Thyroid gland (tissue), 4 donors: ENCODE measurements at regions not wholly inside any gene's neighbourhood (a gene's known extent, or its start where the extent isn't known, plus 50 kb on each side); places are given as distances from the start of the nearest gene placed in this dataset. TPM values are rescaled to one million over a fixed set of nuclear protein-coding genes. Genes with fewer than 3 reads are reported as not detected.

Experiments
- DNase-seq, 2 donors: peaks; one replicate each; pipeline ENCODE4 v3.0.0-alpha.2; 2019
- H3K27ac ChIP-seq, 3 donors: fragments of 200-600 bp; sonication (generic); 1 replicate in 2 of 3; 2 replicates in 1 of 3; pipeline ENCODE4 v1.5.1; 2016 to 2019; ENCODE audit warnings: mild to moderate bottlenecking in 1 of 3, moderate library complexity in 1 of 3
- H3K27me3 ChIP-seq: fragments of 200-600 bp; sonication (generic); one replicate; pipeline ENCODE4 v1.5.1; 2019
- H3K36me3 ChIP-seq, 2 donors: fragments of 200-600 bp; sonication (generic); one replicate each; pipeline ENCODE4 v1.5.1; 2016 to 2019
- H3K4me1 ChIP-seq, 2 donors: fragments of 200-600 bp; sonication (generic); one replicate each; pipeline ENCODE4 v1.5.1; 2017 to 2019
- H3K4me3 ChIP-seq, 3 donors: fragments of 200-600 bp; sonication (generic); replicated peaks in 1 of 3; 1 replicate in 2 of 3; 2 replicates in 1 of 3; pipeline ENCODE4 v1.5.1; 2016; ENCODE audit warnings: mild to moderate bottlenecking in 1 of 3
- H3K9me3 ChIP-seq: fragments of 200-600 bp; sonication (generic); one replicate; pipeline ENCODE4 v1.5.1; 2017
- POLR2A ChIP-seq, 2 donors: fragments of 450-650 bp; IDR thresholded peaks; one replicate each; pipeline ENCODE4 v1.6.1; 2017; ENCODE audit warnings: antibody characterized with exemption in 2 of 2, mild to moderate bottlenecking in 2 of 2, moderate library complexity in 1 of 2
- WGBS, 2 donors: methylation state at CpG; one replicate each; pipeline ENCODE4 v1.1.5; 2017; 5-methylcytosine and 5-hydroxymethylcytosine counted together
- intact Hi-C: fragments of 100-400 bp; cut with DNase I; formaldehyde crosslinking; loops from one replicate; pipeline ENCODE4 v1.15.1; 2023
- microRNA-seq: library from miRNA; unstranded; fragments of <30 nt; microRNA quantifications from one replicate; pipeline ENCODE4, GENCODE V29; 2016
- small RNA-seq: library from RNA; depleted of rRNA; stranded (forward); fragments of <200 nt; gene quantifications from one replicate; pipeline ENCODE3, GENCODE V24; 2016
- TF ChIP-seq, protein P1 (sequence below), 6 experiments: fragments of 200-600 bp in 3 of 6; fragments of 450-650 bp in 3 of 6; sonication (generic) in 3 of 6; IDR thresholded peaks; one replicate each; pipeline ENCODE4 v1.5.1; 2016 to 2019; ENCODE audit warnings: antibody characterized with exemption in 6 of 6, mild to moderate bottlenecking in 2 of 6, inconsistent platforms in 1 of 6, moderate library complexity in 1 of 6

DNA sequence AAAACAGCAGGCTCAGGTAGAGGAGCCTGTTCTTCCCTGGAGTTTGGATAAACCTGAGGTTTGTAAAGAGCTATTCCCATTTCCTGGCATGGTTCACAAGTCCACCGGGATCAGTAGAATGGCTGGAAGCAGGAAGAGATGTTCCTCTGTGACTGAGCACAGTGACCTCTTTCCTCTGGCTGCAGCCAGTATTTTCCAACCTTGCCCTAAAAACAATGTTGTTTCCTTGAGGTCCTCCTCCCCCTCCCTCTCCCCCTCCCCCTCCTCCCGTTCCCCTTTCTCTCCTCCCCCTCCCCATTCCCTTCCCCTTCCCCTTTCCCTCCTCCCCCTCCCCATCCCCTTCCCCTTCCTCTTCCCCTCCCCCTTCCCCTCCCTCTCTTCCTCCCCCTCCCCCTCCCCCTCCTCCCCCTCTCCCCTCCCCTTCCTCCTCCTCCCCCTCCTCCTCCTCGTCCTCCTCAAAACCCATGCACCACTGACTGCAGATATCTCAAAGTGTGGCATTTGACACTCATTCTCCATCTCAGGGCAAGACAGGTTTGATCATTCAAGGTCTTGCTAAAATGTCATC is 58.9 kb upstream of the MON1B start:
- Histone ChIP-seq H3K27ac (no peak overlapping the region), H3K4me3 (no peak overlapping the region), H3K36me3 (no peaks in the 10 kb centered on the region), H3K27me3 (no peaks in the 10 kb centered on the region), H3K4me1 (no peaks in the 10 kb centered on the region), H3K9me3 (no peaks in the 10 kb centered on the region)
- WGBS, 2 donors = 47 to 49% methylated on average over 3 of the region's 3 CpGs
- no peak for DNase-seq
- intact Hi-C loops = no loop called here
- no peak for TF ChIP-seq POLR2A (IDR thresholded peaks at IDR 0.05)
- TF ChIP-seq, protein P1, sequence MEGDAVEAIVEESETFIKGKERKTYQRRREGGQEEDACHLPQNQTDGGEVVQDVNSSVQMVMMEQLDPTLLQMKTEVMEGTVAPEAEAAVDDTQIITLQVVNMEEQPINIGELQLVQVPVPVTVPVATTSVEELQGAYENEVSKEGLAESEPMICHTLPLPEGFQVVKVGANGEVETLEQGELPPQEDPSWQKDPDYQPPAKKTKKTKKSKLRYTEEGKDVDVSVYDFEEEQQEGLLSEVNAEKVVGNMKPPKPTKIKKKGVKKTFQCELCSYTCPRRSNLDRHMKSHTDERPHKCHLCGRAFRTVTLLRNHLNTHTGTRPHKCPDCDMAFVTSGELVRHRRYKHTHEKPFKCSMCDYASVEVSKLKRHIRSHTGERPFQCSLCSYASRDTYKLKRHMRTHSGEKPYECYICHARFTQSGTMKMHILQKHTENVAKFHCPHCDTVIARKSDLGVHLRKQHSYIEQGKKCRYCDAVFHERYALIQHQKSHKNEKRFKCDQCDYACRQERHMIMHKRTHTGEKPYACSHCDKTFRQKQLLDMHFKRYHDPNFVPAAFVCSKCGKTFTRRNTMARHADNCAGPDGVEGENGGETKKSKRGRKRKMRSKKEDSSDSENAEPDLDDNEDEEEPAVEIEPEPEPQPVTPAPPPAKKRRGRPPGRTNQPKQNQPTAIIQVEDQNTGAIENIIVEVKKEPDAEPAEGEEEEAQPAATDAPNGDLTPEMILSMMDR (IDR thresholded peaks at IDR 0.05) = no peak

DNA sequence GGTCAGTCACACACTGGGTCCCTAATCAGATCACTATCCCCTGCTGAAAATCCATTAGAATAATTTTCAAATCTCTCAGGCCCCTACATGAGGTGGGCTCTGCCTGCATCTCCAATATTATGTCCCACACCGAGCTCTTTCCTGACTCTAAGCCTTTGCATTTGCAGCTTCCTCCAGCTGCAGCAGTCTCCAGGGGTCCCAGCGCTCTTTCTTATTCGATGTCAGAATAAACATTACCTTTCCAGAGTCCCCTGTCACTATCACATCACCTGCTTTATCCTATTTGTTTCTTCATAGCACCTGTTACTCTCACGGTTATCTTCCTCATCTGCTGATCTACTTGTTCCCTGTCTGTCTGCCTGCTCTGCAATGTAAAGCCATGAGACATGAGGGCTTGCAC is 57.3 kb upstream of the MON1B start:
- Histone ChIP-seq H3K4me3 (no peak overlapping the region), H3K27ac (no peak overlapping the region), H3K36me3 (no peaks in the 10 kb centered on the region), H3K4me1 (no peaks in the 10 kb centered on the region), H3K27me3 (no peaks in the 10 kb centered on the region), H3K9me3 (no peaks in the 10 kb centered on the region)
- 45 to 60% methylated on average over 4 of the region's 4 CpGs for WGBS, 2 donors
- DNase-seq = no peak
- TF ChIP-seq POLR2A (IDR thresholded peaks at IDR 0.05) = no peak
- TF ChIP-seq, protein P1 (IDR thresholded peaks at IDR 0.05) = no peak
- intact Hi-C loops = no loop called here

DNA sequence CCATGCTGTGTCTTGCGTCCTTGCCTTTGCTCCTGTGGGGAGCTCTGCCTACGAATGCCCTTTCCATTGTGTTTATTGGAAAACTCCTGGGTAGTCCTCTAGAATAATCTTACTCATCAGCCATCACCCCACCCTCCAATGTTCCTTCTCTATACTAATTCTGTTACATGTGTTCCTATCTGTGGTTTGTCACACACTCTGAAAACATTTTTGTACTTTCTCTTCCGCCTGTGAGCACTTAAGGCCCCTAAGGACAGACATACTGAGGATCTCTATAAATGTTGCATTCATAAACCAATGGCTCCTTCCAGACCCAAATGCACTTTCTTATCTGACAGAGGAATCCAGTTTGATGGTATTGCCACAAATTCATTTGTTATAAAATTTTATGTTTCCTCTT is 53.9 kb upstream of the MON1B start:
- no peak for TF ChIP-seq POLR2A (IDR thresholded peaks at IDR 0.05)
- TF ChIP-seq, protein P1 (IDR thresholded peaks at IDR 0.05) = no peak
- DNase-seq = no peak
- no peaks in the 10 kb centered on the region for H3K4me1 ChIP-seq
- H3K9me3 ChIP-seq = no peaks in the 10 kb centered on the region
- H3K27me3 ChIP-seq = no peaks in the 10 kb centered on the region
- H3K4me3 ChIP-seq = no peak overlapping the region
- H3K27ac ChIP-seq = no peak overlapping the region
- intact Hi-C loops = no loop called here
- H3K36me3 ChIP-seq = no peaks in the 10 kb centered on the region
- 73 to 78% methylated on average over 3 of the region's 3 CpGs for WGBS, 2 donors

Small RNA genes in the stretch of these regions (microRNA-seq; reads per million reads assigned to microRNA genes)
- gene MIR4719 = not detected

Small RNA genes in the stretch of these regions (small RNA-seq; reads per million reads assigned to genes)
- gene MIR4719 = not detected
